ENCODE measurements at regions not wholly inside any gene's neighbourhood (a gene's known extent, or its start where the extent isn't known, plus 50 kb on each side); places are given as distances from the start of the nearest gene placed in this dataset.

DNA sequence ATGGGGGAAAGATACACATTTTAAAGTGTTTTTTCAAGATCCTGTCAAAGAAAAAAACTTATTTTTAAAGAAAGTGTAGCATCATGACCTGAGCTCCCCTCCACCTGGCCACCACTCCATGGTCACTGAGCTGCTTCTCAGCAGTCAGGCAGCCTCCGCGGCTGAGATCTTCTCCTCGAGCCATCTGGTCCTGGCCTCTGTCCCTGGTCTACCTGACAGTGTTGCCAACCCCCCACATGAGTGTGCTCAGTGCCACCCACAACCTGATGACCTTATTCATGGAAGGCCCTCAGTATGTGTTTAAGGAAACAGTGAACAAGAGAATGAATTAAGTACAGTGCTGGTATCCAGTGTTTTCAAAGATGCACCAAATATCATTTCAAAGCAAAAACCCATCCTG lies 694.5 kb upstream of the NRP1 start:
- no peaks in the 10 kb centered on the region for H3K4me1 ChIP-seq (replicated peaks in 1 of 2)
- no peaks in the 10 kb centered on the region for H3K9me3 ChIP-seq (replicated peaks in 1 of 3)
- H3K27me3 ChIP-seq: peaks cover 8% of the 10 kb centered on the region
- no peak overlapping the region for H3K4me3 ChIP-seq
- DNase-seq: no peak
- no peak for TF ChIP-seq POLR2A (IDR thresholded peaks at IDR 0.05)
- TF ChIP-seq, protein P1, sequence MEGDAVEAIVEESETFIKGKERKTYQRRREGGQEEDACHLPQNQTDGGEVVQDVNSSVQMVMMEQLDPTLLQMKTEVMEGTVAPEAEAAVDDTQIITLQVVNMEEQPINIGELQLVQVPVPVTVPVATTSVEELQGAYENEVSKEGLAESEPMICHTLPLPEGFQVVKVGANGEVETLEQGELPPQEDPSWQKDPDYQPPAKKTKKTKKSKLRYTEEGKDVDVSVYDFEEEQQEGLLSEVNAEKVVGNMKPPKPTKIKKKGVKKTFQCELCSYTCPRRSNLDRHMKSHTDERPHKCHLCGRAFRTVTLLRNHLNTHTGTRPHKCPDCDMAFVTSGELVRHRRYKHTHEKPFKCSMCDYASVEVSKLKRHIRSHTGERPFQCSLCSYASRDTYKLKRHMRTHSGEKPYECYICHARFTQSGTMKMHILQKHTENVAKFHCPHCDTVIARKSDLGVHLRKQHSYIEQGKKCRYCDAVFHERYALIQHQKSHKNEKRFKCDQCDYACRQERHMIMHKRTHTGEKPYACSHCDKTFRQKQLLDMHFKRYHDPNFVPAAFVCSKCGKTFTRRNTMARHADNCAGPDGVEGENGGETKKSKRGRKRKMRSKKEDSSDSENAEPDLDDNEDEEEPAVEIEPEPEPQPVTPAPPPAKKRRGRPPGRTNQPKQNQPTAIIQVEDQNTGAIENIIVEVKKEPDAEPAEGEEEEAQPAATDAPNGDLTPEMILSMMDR (IDR thresholded peaks at IDR 0.05): no peak
- H3K36me3 ChIP-seq (replicated peaks in 1 of 2): no peaks in the 10 kb centered on the region
- intact Hi-C loops (cut with DNase I): no loop called here
- 86 to 96% (median 90%) methylated on average over 3 of the region's 3 CpGs for WGBS, 4 donors
- H3K27ac ChIP-seq: no peak overlapping the region

DNA sequence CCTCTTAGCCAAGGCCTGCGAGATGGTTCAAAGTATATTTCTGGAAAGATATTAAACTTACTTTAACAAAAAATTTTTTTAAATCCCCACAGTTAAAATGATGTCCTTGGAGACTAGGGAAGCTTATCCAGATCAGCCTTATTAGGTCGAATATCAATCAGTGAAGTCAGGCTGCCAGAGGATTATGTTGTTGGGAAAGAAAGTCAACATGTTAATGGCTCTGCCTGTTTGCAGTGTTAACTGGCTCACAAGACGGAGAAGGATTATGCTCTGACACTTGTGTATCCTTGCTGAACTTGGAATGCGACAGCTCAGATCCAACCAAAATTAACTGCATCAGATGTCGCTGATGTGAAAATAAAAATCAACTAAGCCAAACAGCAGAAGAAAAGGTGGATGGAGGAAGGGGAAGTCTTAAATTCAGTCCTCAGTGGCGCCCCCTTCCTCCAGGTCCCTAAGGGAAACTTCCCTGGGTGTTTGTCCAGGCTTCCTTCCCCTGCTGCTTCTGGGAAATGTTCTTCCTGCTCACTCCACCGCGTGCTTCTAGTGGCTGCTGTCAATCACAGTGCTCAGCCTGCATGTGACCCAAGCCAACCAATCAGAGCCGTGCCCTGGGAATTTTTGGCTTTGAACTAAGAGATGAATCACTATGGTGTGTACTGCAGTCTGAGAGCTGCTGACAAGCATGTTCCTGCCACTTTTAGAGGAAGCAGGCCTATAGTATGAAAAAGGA lies 690.4 kb upstream of the NRP1 start:
- no peak overlapping the region for H3K4me3 ChIP-seq
- DNase-seq: no peak
- H3K4me1 ChIP-seq (replicated peaks in 1 of 2): no peaks in the 10 kb centered on the region
- no peak for TF ChIP-seq POLR2A (IDR thresholded peaks at IDR 0.05)
- TF ChIP-seq, protein P1 (IDR thresholded peaks at IDR 0.05): no peak
- no peak overlapping the region for H3K27ac ChIP-seq
- H3K27me3 ChIP-seq: peaks cover 8% of the 10 kb centered on the region
- no peaks in the 10 kb centered on the region for H3K9me3 ChIP-seq (replicated peaks in 1 of 3)
- 71 to 78% (median 73%) methylated on average over 9 of the region's 9 CpGs for WGBS, 4 donors
- intact Hi-C loops (cut with DNase I): no loop called here
- H3K36me3 ChIP-seq (replicated peaks in 1 of 2): no peaks in the 10 kb centered on the region

DNA sequence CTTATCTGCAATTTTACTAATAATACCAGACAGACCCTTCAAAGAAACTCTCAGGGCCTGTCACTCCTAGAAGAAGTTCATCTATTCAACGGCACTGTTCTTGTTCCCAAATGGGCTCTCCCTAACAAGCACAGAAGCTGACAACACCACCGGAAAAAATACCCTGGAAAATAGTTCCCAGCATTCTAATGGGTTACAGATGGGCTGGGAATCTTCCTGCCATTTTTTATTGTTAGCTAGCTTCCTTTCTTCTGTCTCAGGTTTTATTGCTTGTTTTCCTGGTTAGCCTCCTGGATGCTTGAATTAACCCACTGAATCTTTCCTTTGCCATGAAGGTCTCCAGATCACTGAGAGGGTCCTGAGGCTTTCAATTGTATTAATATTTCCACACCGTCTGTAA lies 689.8 kb upstream of the NRP1 start:
- H3K4me3 ChIP-seq: no peak overlapping the region
- no peak overlapping the region for H3K27ac ChIP-seq
- intact Hi-C loops (cut with DNase I): no loop called here
- WGBS, 4 donors: 76 to 88% (median 82%) methylated on average over 3 of the region's 3 CpGs
- no peaks in the 10 kb centered on the region for H3K9me3 ChIP-seq (replicated peaks in 1 of 3)
- no peaks in the 10 kb centered on the region for H3K36me3 ChIP-seq (replicated peaks in 1 of 2)
- DNase-seq: no peak
- H3K27me3 ChIP-seq: peaks cover 8% of the 10 kb centered on the region
- no peak for TF ChIP-seq POLR2A (IDR thresholded peaks at IDR 0.05)
- TF ChIP-seq, protein P1 (IDR thresholded peaks at IDR 0.05): no peak
- no peaks in the 10 kb centered on the region for H3K4me1 ChIP-seq (replicated peaks in 1 of 2)

DNA sequence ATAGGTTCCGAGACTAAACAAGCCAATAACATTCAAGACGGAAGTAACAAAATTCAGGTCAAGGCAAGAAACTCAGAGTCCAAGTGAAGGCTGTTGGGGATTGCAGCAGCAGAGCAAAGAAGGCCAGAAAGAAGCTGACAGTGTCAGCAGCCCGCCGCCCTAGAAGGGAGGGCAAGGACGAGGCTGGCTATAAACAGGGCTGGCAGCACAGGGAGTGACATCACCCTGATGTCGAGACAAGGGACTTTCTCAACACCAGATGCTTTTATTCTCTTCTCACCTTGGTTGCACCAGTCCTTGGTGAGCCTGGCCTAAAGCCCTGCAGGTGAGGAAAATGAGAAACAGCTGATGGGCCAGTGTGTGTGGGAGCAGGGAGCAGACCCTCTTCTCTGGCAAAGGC lies 687.7 kb upstream of the NRP1 start:
- Histone ChIP-seq H3K27ac (no peak overlapping the region), H3K9me3 (replicated peaks in 1 of 3) (no peaks in the 10 kb centered on the region), H3K27me3 (peaks cover 8% of the 10 kb centered on the region), H3K36me3 (replicated peaks in 1 of 2) (no peaks in the 10 kb centered on the region), H3K4me3 (no peak overlapping the region), H3K4me1 (replicated peaks in 1 of 2) (no peaks in the 10 kb centered on the region)
- intact Hi-C loops (cut with DNase I): no loop called here
- TF ChIP-seq, protein P1 (IDR thresholded peaks at IDR 0.05): no peak
- no peak for TF ChIP-seq POLR2A (IDR thresholded peaks at IDR 0.05)
- 39 to 62% (median 52%) methylated on average over 6 of the region's 6 CpGs for WGBS, 4 donors
- peak in 3 of 7 donors; percentile 15 to 19 (median 16) for DNase-seq

Measured in adrenal gland (tissue), 9 donors.